H9 (cell line): ENCODE measurements at regions not wholly inside any gene's neighbourhood (a gene's known extent, or its start where the extent isn't known, plus 50 kb on each side); places are given as distances from the start of the nearest gene placed in this dataset.

Source experiments
- DNase-seq: peaks from one replicate; pipeline ENCODE4 v3.0.0-alpha.2; 2017
- H2AFZ ChIP-seq: one replicate; pipeline ENCODE4 v1.6.1; 2013; ENCODE audit warnings: mild to moderate bottlenecking, low read length, control low read depth, moderate library complexity
- H2AK5ac ChIP-seq: 2 replicates; pipeline ENCODE4 v1.6.1; 2013; ENCODE audit warnings: low read length, control low read depth, mixed read lengths; ENCODE audit not compliant: insufficient read length
- H2BK120ac ChIP-seq: one replicate; pipeline ENCODE4 v1.6.1; 2013; ENCODE audit warnings: low read depth, mild to moderate bottlenecking, low read length, control low read depth, inconsistent platforms; ENCODE audit not compliant: poor library complexity, severe bottlenecking
- H2BK12ac ChIP-seq: 2 replicates; pipeline ENCODE4 v1.6.1; 2013; ENCODE audit warnings: low read length, control low read depth, mixed read lengths, low read depth; ENCODE audit not compliant: insufficient read length
- H2BK15ac ChIP-seq: 2 replicates; pipeline ENCODE4 v1.6.1; 2013; ENCODE audit warnings: low read depth, low read length, control low read depth
- H2BK20ac ChIP-seq: one replicate; pipeline ENCODE4 v1.6.1; 2013; ENCODE audit warnings: low read depth, mild to moderate bottlenecking, low read length, control low read depth, inconsistent platforms; ENCODE audit not compliant: poor library complexity, severe bottlenecking
- H2BK5ac ChIP-seq: 2 replicates; pipeline ENCODE4 v1.6.1; 2013; ENCODE audit warnings: low read length, control low read depth, mixed read lengths; ENCODE audit not compliant: insufficient read length
- H3K14ac ChIP-seq: 2 replicates; pipeline ENCODE4 v1.6.1; 2013; ENCODE audit warnings: low read length, control low read depth; ENCODE audit not compliant: insufficient read depth
- H3K18ac ChIP-seq: 2 replicates; pipeline ENCODE4 v1.6.1; 2013; ENCODE audit warnings: low read depth, mild to moderate bottlenecking, mixed read lengths, low read length, control low read depth; ENCODE audit not compliant: insufficient read length
- H3K23ac ChIP-seq: 2 replicates; pipeline ENCODE4 v1.6.1; 2013; ENCODE audit warnings: low read length, control low read depth, mixed read lengths, low read depth; ENCODE audit not compliant: insufficient read length
- H3K23me2 ChIP-seq: 2 replicates; pipeline ENCODE4 v1.6.1; 2013; ENCODE audit warnings: low read depth, mild to moderate bottlenecking, mixed read lengths, low read length, control low read depth; ENCODE audit not compliant: insufficient read length, poor library complexity, severe bottlenecking
- H3K27ac ChIP-seq: 2 replicates; pipeline ENCODE4 v1.5.1; 2013; ENCODE audit warnings: low read length, control low read depth, mixed read lengths, low read depth; ENCODE audit not compliant: insufficient read length
- H3K27me3 ChIP-seq: 2 replicates; pipeline ENCODE4 v1.6.1; 2013; ENCODE audit warnings: low read length, control low read depth, inconsistent platforms; ENCODE audit not compliant: insufficient read depth
- H3K4ac ChIP-seq: 2 replicates; pipeline ENCODE4 v1.6.1; 2013; ENCODE audit warnings: low read depth, mild to moderate bottlenecking, control low read depth, inconsistent platforms, low read length, moderate library complexity
- H3K4me1 ChIP-seq: 2 replicates; pipeline ENCODE4 v1.6.1; 2013; ENCODE audit warnings: low read length, control low read depth, inconsistent platforms; ENCODE audit not compliant: insufficient read depth
- H3K4me2 ChIP-seq: 2 replicates; pipeline ENCODE4 v1.6.1; 2013; ENCODE audit warnings: low read length, control low read depth, mixed read lengths; ENCODE audit not compliant: insufficient read length, insufficient read depth
- H3K56ac ChIP-seq: 2 replicates; pipeline ENCODE4 v1.6.1; 2013; ENCODE audit warnings: low read depth, mild to moderate bottlenecking, mixed read lengths, low read length, control low read depth; ENCODE audit not compliant: insufficient read length
- H3K79me1 ChIP-seq: 2 replicates; pipeline ENCODE4 v1.6.1; 2013; ENCODE audit warnings: low read depth, mild to moderate bottlenecking, moderate library complexity, low read length, control low read depth, inconsistent platforms; ENCODE audit not compliant: insufficient read depth, poor library complexity, severe bottlenecking
- H3K79me2 ChIP-seq: 2 replicates; pipeline ENCODE4 v1.6.1; 2013; ENCODE audit warnings: low read length, control low read depth, inconsistent platforms; ENCODE audit not compliant: insufficient read depth
- H3K9ac ChIP-seq: 2 replicates; pipeline ENCODE4 v1.6.1; 2013; ENCODE audit warnings: low read length, control low read depth, mixed read lengths; ENCODE audit not compliant: insufficient read length; ENCODE audit errors: extremely low read depth
- H3K9me3 ChIP-seq: one replicate; pipeline ENCODE4 v1.6.1; 2013; ENCODE audit warnings: low read depth, low read length, inconsistent platforms; ENCODE audit not compliant: control insufficient read depth
- H3T11ph ChIP-seq: one replicate; pipeline ENCODE4 v1.6.1; 2013; ENCODE audit warnings: mild to moderate bottlenecking, low read length, control low read depth, inconsistent platforms
- H4K20me1 ChIP-seq: one replicate; pipeline ENCODE4 v1.6.1; 2013; ENCODE audit not compliant: control insufficient read depth, insufficient read length, insufficient read depth
- H4K5ac ChIP-seq: 2 replicates; pipeline ENCODE4 v1.6.1; 2013; ENCODE audit warnings: low read depth, mild to moderate bottlenecking, mixed read lengths, low read length, control low read depth; ENCODE audit not compliant: insufficient read length
- H4K8ac ChIP-seq: replicated peaks from 2 replicates; pipeline ENCODE4 v1.6.1; 2013; ENCODE audit warnings: low read length, control low read depth, mixed read lengths, low read depth; ENCODE audit not compliant: insufficient read length
- H4K91ac ChIP-seq: 2 replicates; pipeline ENCODE4 v1.6.1; 2013; ENCODE audit warnings: low read depth, mild to moderate bottlenecking, moderate library complexity, mixed read lengths, low read length, control low read depth; ENCODE audit not compliant: insufficient read length
- H3K27ac Mint-ChIP-seq, 3 experiments: 2 replicates in 2 of 3; 3 replicates in 1 of 3; pipeline ENCODE4 v1.8.0; 2020 to 2021; ENCODE audit warnings: mixed read lengths in 3 of 3, mild to moderate bottlenecking in 1 of 3, moderate library complexity in 1 of 3
- H3K27me3 Mint-ChIP-seq: 2 replicates; pipeline ENCODE4 v1.8.0; 2021; ENCODE audit warnings: low read depth, mild to moderate bottlenecking, moderate library complexity, mixed read lengths
- H3K36me3 Mint-ChIP-seq, 3 experiments: 2 replicates in 2 of 3; 3 replicates in 1 of 3; pipeline ENCODE4 v1.8.0; 2020 to 2021; ENCODE audit warnings: low read depth in 3 of 3, mixed read lengths in 3 of 3; ENCODE audit not compliant: insufficient read depth in 1 of 3
- H3K4me1 Mint-ChIP-seq, 2 experiments: 2 replicates each; pipeline ENCODE4 v1.8.0; 2020; ENCODE audit warnings: mixed read lengths in 2 of 2
- H3K4me3 Mint-ChIP-seq, 2 experiments: 2 replicates in 1 of 2; 3 replicates in 1 of 2; pipeline ENCODE4 v1.8.0; 2020 to 2021; ENCODE audit warnings: mild to moderate bottlenecking in 2 of 2, mixed read lengths in 2 of 2, moderate library complexity in 1 of 2
- H3K9me3 Mint-ChIP-seq, 2 experiments: 2 replicates in 1 of 2; 3 replicates in 1 of 2; pipeline ENCODE4 v1.8.0; 2020; ENCODE audit warnings: mild to moderate bottlenecking in 2 of 2, mixed read lengths in 2 of 2, moderate library complexity in 1 of 2
- CTCF ChIP-seq: fragments of 200-600 bp; sonication (generic); conservative IDR thresholded peaks from 3 replicates; pipeline ENCODE4 v1.8.0; 2021; ENCODE audit warnings: antibody characterized with exemption, mild to moderate bottlenecking
- WGBS: extraction: QIAGEN DNeasy Blood & Tissue Kit; methylation state at CpG from one replicate; pipeline ENCODE4 v1.1.7; 2013; ENCODE audit warnings: missing lambda C conversion rate, low lambda C conversion rate, mixed read lengths; ENCODE audit not compliant: insufficient read length; ENCODE audit errors: extremely low coverage; 5-methylcytosine and 5-hydroxymethylcytosine counted together

GRCh38 chr4:12145768-12146167 is 717.1 kb upstream of the HS3ST1 start:
- no peak overlapping the region for H3K4ac ChIP-seq
- H2BK12ac ChIP-seq: no peak overlapping the region
- peaks cover 0 to 5% of the 10 kb centered on the region in 2 experiments; a peak in 3 of 5 replicates for H3K9me3 Mint-ChIP-seq
- no peak overlapping the region for H3K27ac ChIP-seq
- no peak overlapping the region for H3K23ac ChIP-seq
- H3K23me2 ChIP-seq: no peaks in the 10 kb centered on the region
- no peak overlapping the region for H3T11ph ChIP-seq
- no peaks in the 10 kb centered on the region for H3K27me3 ChIP-seq
- no peak overlapping the region for H2AFZ ChIP-seq
- no peak overlapping the region for H2BK15ac ChIP-seq
- no peak overlapping the region for H3K14ac ChIP-seq
- H2AK5ac ChIP-seq: no peak overlapping the region
- no peak overlapping the region for H2BK5ac ChIP-seq
- H3K9ac ChIP-seq: no peak overlapping the region
- no peak overlapping the region for H4K8ac ChIP-seq
- no peaks in the 10 kb centered on the region for H3K4me1 ChIP-seq
- no peak overlapping the region for H2BK20ac ChIP-seq
- no peaks in the 10 kb centered on the region for H3K9me3 ChIP-seq
- no peak overlapping the region for H4K5ac ChIP-seq
- H4K91ac ChIP-seq: no peak overlapping the region
- H3K79me1 ChIP-seq: no peaks in the 10 kb centered on the region
- no peak overlapping the region for H2BK120ac ChIP-seq
- H3K18ac ChIP-seq: no peak overlapping the region
- no peaks in the 10 kb centered on the region; the same call in 1 of the 2 replicates for H3K27me3 Mint-ChIP-seq
- WGBS: no CpG with 5 or more reads among the region's 1 CpG
- no peaks in the 10 kb centered on the region for H3K79me2 ChIP-seq
- no peak overlapping the region for H3K27ac Mint-ChIP-seq
- H3K4me2 ChIP-seq: no peak overlapping the region
- no peak for DNase-seq
- H4K20me1 ChIP-seq: no peaks in the 10 kb centered on the region
- H3K4me1 Mint-ChIP-seq: peaks cover 5% of the 10 kb centered on the region in 2 experiments
- TF ChIP-seq CTCF: no peak
- no peak overlapping the region for H3K56ac ChIP-seq
- no peak overlapping the region for H3K4me3 Mint-ChIP-seq
- no peaks in the 10 kb centered on the region; a peak in 1 of 7 replicates for H3K36me3 Mint-ChIP-seq
